K562 (cell line): ENCODE measurements at regions not wholly inside any gene's neighbourhood (a gene's known extent, or its start where the extent isn't known, plus 50 kb on each side); places are given as distances from the start of the nearest gene placed in this dataset.

Source experiments
- BRD4 ChIP-seq: fragments of 200-600 bp; sonication (generic); IDR thresholded peaks from 2 replicates; pipeline ENCODE4 v1.6.1; 2017; ENCODE audit warnings: inconsistent platforms
- EZH2 ChIP-seq: IDR thresholded peaks from 2 replicates; pipeline ENCODE4 v1.6.1; 2012; ENCODE audit warnings: low read depth, mild to moderate bottlenecking, inconsistent platforms, low read length, borderline replicate concordance
- GTF3C2 ChIP-seq: IDR thresholded peaks from 3 replicates; pipeline ENCODE4 v1.6.1; 2011; ENCODE audit warnings: borderline replicate concordance, mild to moderate bottlenecking, moderate library complexity; ENCODE audit not compliant: insufficient read length; ENCODE audit errors: extremely low read depth
- MCM2 ChIP-seq: fragments of 450-650 bp; IDR thresholded peaks from 2 replicates; pipeline ENCODE4 v1.6.1; 2017; ENCODE audit warnings: low read depth, mild to moderate bottlenecking
- POLR2AphosphoS2 ChIP-seq: IDR thresholded peaks from 2 replicates; pipeline ENCODE4 v1.6.1; 2012; ENCODE audit warnings: low read length, improper control_type of control experiment
- POLR2AphosphoS5 ChIP-seq: IDR thresholded peaks from 2 replicates; pipeline ENCODE4 v1.6.1; 2011; ENCODE audit warnings: mild to moderate bottlenecking, low read depth, low read length, moderate library complexity; ENCODE audit not compliant: control insufficient read depth, insufficient read depth
- RAD51 ChIP-seq: fragments of 450-650 bp; IDR thresholded peaks from 2 replicates; pipeline ENCODE4 v1.7.1; 2016; ENCODE audit warnings: low read depth, mild to moderate bottlenecking, borderline replicate concordance
- SRF ChIP-seq, 2 experiments: fragments of 250-450, 450-650 bp in 1 of 2; sonication (Bioruptor Pico) in 1 of 2; sonication (generic) in 1 of 2; formaldehyde crosslinking; IDR thresholded peaks; 2 replicates each; pipeline versions ENCODE4 v1.5.0 to v1.5.1; 2020 to 2022; ENCODE audit warnings: mild to moderate bottlenecking in 1 of 2, missing genetic modification reagents in 1 of 2
- ZNF780A ChIP-seq: fragments of 250-450 bp; sonication (Bioruptor Pico); IDR thresholded peaks from 2 replicates; pipeline ENCODE4 v1.5.0; 2021; ENCODE audit warnings: mild to moderate bottlenecking
- TF ChIP-seq, protein P1 (sequence below), 3 experiments: IDR thresholded peaks in 2 of 3; conservative IDR thresholded peaks in 1 of 3; 2 replicates each; pipeline ENCODE4 v1.5.1; 2011 to 2012; ENCODE audit warnings: low read length in 3 of 3, mild to moderate bottlenecking in 3 of 3, control low read depth in 2 of 3, improper control_type of control experiment in 1 of 3, inconsistent platforms in 1 of 3, low read depth in 1 of 3, mixed read lengths in 1 of 3, moderate library complexity in 1 of 3; ENCODE audit not compliant: insufficient read depth in 2 of 3
- TF ChIP-seq, protein P2 (sequence below): sonication (generic); IDR thresholded peaks from 2 replicates; pipeline ENCODE4 v1.6.1; 2016
- TF ChIP-seq, protein P3 (sequence below): fragments of 450-650 bp; formaldehyde crosslinking; IDR thresholded peaks from 2 replicates; pipeline ENCODE4 v1.4.0; 2022; ENCODE audit warnings: missing genetic modification characterization
- TF ChIP-seq, protein P4 (sequence below), 2 experiments: fragments of 450-650 bp in 1 of 2; sonication (generic) in 1 of 2; formaldehyde crosslinking in 1 of 2; IDR thresholded peaks in 1 of 2; conservative IDR thresholded peaks in 1 of 2; 2 replicates each; pipeline versions ENCODE4 v1.6.1 to v1.8.1; 2016 to 2023; ENCODE audit warnings: mild to moderate bottlenecking in 2 of 2, moderate library complexity in 2 of 2, inconsistent platforms in 1 of 2, missing genetic modification reagents in 1 of 2

- TF ChIP-seq, protein P1, sequence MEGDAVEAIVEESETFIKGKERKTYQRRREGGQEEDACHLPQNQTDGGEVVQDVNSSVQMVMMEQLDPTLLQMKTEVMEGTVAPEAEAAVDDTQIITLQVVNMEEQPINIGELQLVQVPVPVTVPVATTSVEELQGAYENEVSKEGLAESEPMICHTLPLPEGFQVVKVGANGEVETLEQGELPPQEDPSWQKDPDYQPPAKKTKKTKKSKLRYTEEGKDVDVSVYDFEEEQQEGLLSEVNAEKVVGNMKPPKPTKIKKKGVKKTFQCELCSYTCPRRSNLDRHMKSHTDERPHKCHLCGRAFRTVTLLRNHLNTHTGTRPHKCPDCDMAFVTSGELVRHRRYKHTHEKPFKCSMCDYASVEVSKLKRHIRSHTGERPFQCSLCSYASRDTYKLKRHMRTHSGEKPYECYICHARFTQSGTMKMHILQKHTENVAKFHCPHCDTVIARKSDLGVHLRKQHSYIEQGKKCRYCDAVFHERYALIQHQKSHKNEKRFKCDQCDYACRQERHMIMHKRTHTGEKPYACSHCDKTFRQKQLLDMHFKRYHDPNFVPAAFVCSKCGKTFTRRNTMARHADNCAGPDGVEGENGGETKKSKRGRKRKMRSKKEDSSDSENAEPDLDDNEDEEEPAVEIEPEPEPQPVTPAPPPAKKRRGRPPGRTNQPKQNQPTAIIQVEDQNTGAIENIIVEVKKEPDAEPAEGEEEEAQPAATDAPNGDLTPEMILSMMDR (IDR thresholded peaks at IDR 0.05 in 2 of 3, conservative IDR thresholded peaks at IDR 0.05 in 1 of 3; ENCODE audit: insufficient read depth in 2 of 3, low read depth in 1 of 3, low read length in 3 of 3) = no peak
- no peak for TF ChIP-seq EZH2
- TF ChIP-seq RAD51 = no peak
- TF ChIP-seq ZNF780A = no peak
- TF ChIP-seq POLR2AphosphoS2 = no peak
- no peak for TF ChIP-seq BRD4
- TF ChIP-seq SRF (CRISPR knock-in tag; IDR thresholded peaks at IDR 0.05) = no peak
- TF ChIP-seq, protein P2, sequence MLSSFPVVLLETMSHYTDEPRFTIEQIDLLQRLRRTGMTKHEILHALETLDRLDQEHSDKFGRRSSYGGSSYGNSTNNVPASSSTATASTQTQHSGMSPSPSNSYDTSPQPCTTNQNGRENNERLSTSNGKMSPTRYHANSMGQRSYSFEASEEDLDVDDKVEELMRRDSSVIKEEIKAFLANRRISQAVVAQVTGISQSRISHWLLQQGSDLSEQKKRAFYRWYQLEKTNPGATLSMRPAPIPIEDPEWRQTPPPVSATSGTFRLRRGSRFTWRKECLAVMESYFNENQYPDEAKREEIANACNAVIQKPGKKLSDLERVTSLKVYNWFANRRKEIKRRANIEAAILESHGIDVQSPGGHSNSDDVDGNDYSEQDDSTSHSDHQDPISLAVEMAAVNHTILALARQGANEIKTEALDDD = no peak
- no peak for TF ChIP-seq MCM2
- TF ChIP-seq, protein P3, sequence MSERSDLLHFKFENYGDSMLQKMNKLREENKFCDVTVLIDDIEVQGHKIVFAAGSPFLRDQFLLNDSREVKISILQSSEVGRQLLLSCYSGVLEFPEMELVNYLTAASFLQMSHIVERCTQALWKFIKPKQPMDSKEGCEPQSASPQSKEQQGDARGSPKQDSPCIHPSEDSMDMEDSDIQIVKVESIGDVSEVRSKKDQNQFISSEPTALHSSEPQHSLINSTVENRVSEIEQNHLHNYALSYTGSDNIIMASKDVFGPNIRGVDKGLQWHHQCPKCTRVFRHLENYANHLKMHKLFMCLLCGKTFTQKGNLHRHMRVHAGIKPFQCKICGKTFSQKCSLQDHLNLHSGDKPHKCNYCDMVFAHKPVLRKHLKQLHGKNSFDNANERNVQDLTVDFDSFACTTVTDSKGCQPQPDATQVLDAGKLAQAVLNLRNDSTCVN (CRISPR knock-in tag) = no peak
- TF ChIP-seq POLR2AphosphoS5 = no peak
- TF ChIP-seq GTF3C2 = no peak
- TF ChIP-seq, protein P4, sequence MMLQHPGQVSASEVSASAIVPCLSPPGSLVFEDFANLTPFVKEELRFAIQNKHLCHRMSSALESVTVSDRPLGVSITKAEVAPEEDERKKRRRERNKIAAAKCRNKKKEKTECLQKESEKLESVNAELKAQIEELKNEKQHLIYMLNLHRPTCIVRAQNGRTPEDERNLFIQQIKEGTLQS (IDR thresholded peaks at IDR 0.05) = no peak
- TF ChIP-seq, protein P4 (CRISPR knock-in tag; conservative IDR thresholded peaks at IDR 0.05) = no peak
Measured at GRCh38 chr13:57992416-57992815, 360.9 kb downstream of the PCDH17 start.
